ENCODE measurements at regions not wholly inside any gene's neighbourhood (a gene's known extent, or its start where the extent isn't known, plus 50 kb on each side); places are given as distances from the start of the nearest gene placed in this dataset.

- H3K4me3 ChIP-seq (ENCODE audit: low read depth, low read length), result no peak overlapping the region
- no peak for TF ChIP-seq CTCF (IDR thresholded peaks at IDR 0.05; ENCODE audit: borderline replicate concordance, insufficient read depth, low read depth, low read length)
Measured at GRCh38 chr2:45123065-45123464, 113.8 kb upstream of the SIX2 start.

GRCh38 chr2:45121236-45121927, 112.1 kb upstream of the SIX2 start:
- no peak overlapping the region for H3K4me3 ChIP-seq (ENCODE audit: low read depth, low read length)
- no peak for TF ChIP-seq CTCF (IDR thresholded peaks at IDR 0.05; ENCODE audit: borderline replicate concordance, insufficient read depth, low read depth, low read length)

- no peak overlapping the region for H3K4me3 ChIP-seq (ENCODE audit: low read depth, low read length)
- TF ChIP-seq CTCF (IDR thresholded peaks at IDR 0.05; ENCODE audit: borderline replicate concordance, insufficient read depth, low read depth, low read length), result no peak
Measured at GRCh38 chr2:45120546-45120945, 111.3 kb upstream of the SIX2 start.

GRCh38 chr2:45119855-45120254, 110.6 kb upstream of the SIX2 start:
- H3K4me3 ChIP-seq (ENCODE audit: low read depth, low read length), result no peak overlapping the region
- no peak for TF ChIP-seq CTCF (IDR thresholded peaks at IDR 0.05; ENCODE audit: borderline replicate concordance, insufficient read depth, low read depth, low read length)

- TF ChIP-seq CTCF (IDR thresholded peaks at IDR 0.05; ENCODE audit: borderline replicate concordance, insufficient read depth, low read depth, low read length), result no peak
- no peak overlapping the region for H3K4me3 ChIP-seq (ENCODE audit: low read depth, low read length)
Measured at GRCh38 chr2:45119038-45119437, 109.8 kb upstream of the SIX2 start.

- H3K4me3 ChIP-seq (ENCODE audit: low read depth, low read length), result no peak overlapping the region
- no peak for TF ChIP-seq CTCF (IDR thresholded peaks at IDR 0.05; ENCODE audit: borderline replicate concordance, insufficient read depth, low read depth, low read length)
Measured at GRCh38 chr2:45117383-45117782, 108.1 kb upstream of the SIX2 start.

- no peak overlapping the region for H3K4me3 ChIP-seq (ENCODE audit: low read depth, low read length)
- no peak for TF ChIP-seq CTCF (IDR thresholded peaks at IDR 0.05; ENCODE audit: borderline replicate concordance, insufficient read depth, low read depth, low read length)
Measured at GRCh38 chr2:45115181-45115580, 105.9 kb upstream of the SIX2 start.
